PC-3 (cell line): ENCODE measurements at regions not wholly inside any gene's neighbourhood (a gene's known extent, or its start where the extent isn't known, plus 50 kb on each side); places are given as distances from the start of the nearest gene placed in this dataset.

Experiments
- CTCF ChIP-seq: fragments of 300-600 bp; sonication (generic); conservative IDR thresholded peaks from 2 replicates; pipeline ENCODE4 v1.5.1; 2017; ENCODE audit warnings: antibody characterized with exemption, low read depth, mild to moderate bottlenecking, low read length
- EZH2 ChIP-seq: fragments of 300-600 bp; sonication (generic); IDR thresholded peaks from one replicate; pipeline ENCODE4 v1.6.1; 2017; ENCODE audit warnings: antibody characterized with exemption, mild to moderate bottlenecking, low read length; ENCODE audit not compliant: unreplicated experiment
- EZH2phosphoT487 ChIP-seq: fragments of 300-600 bp; sonication (generic); IDR thresholded peaks from 2 replicates; pipeline ENCODE4 v1.6.1; 2018; ENCODE audit warnings: mild to moderate bottlenecking, antibody characterized with exemption, low read length, borderline replicate concordance

GRCh38 chr5:56647099-56647850 is 168.1 kb upstream of the MAP3K1 start:
- TF ChIP-seq CTCF (no peak), EZH2phosphoT487 (no peak), EZH2 (no peak)
